NB4 (cell line): ENCODE measurements at regions not wholly inside any gene's neighbourhood (a gene's known extent, or its start where the extent isn't known, plus 50 kb on each side); places are given as distances from the start of the nearest gene placed in this dataset.

Experiments used
- CTCF ChIP-seq: IDR thresholded peaks from one replicate; pipeline ENCODE4 v1.5.1; 2012; ENCODE audit warnings: low read depth, low read length
- MAX ChIP-seq: IDR thresholded peaks from 2 replicates; pipeline ENCODE4 v1.6.1; 2011; ENCODE audit warnings: low read depth, low read length
- POLR2A ChIP-seq: IDR thresholded peaks from 2 replicates; pipeline ENCODE4 v1.6.1; 2011; ENCODE audit warnings: mild to moderate bottlenecking; ENCODE audit not compliant: insufficient read length; ENCODE audit errors: extremely low read depth

- TF ChIP-seq MAX = no peak
- no peak for TF ChIP-seq CTCF
- no peak for TF ChIP-seq POLR2A
These were observed 1080.7 kb upstream of the CHAC2 start for GRCh38 chr2:52686935-52687334.
